GM12878 (cell line): ENCODE measurements at regions not wholly inside any gene's neighbourhood (a gene's known extent, or its start where the extent isn't known, plus 50 kb on each side); places are given as distances from the start of the nearest gene placed in this dataset.

Experiments used
- ATAC-seq: fragments of 200-7000 bp; cut with Tn5 transposase; 3 replicates; pipeline ENCODE4 v1.9.1; 2020; ENCODE audit warnings: mild to moderate bottlenecking, moderate library complexity
- BruUV-seq: library from RNA; stranded (reverse); fragments of 400-500 nt; replicated peaks from 2 replicates; lab custom pipeline; 2021; lab: Mats Ljungman, UMichigan
- CTCF ChIA-PET: fragments of 300-600 bp; sonication (Branson Sonifier 250); formaldehyde crosslinking; extraction: SDS; loops from one replicate; lab custom pipeline; 2021; ENCODE audit warnings: inconsistent platforms; lab: Yijun Ruan, JAX
- POLR2A ChIA-PET: fragments of 350-600 bp; formaldehyde crosslinking; extraction: SDS; loops from one replicate; lab custom pipeline; 2021; ENCODE audit warnings: inconsistent platforms; lab: Charles Lee
- RAD21 ChIA-PET: fragments of 300-600 bp; sonication (Branson Sonifier 250); formaldehyde crosslinking; loops from one replicate; lab custom pipeline; 2023; ENCODE audit warnings: antibody characterized with exemption; ENCODE audit not compliant: unreplicated experiment; lab: Charles Lee
- SMC1A ChIA-PET: fragments of 300-600 bp; sonication (Branson Sonifier 250); formaldehyde crosslinking; loops from one replicate; lab custom pipeline; 2023; ENCODE audit not compliant: unreplicated experiment, uncharacterized antibody; lab: Charles Lee
- DNase-seq: peaks from one replicate; pipeline ENCODE4 v3.0.0-alpha.2; 2011; ENCODE audit warnings: low read depth, low spot score
- FAIRE-seq: peaks from 3 replicates; lab custom pipeline; 2011; peaks lifted over from hg19 to GRCh38; lab: Jason Lieb, UNC
- H2AFZ ChIP-seq: 2 replicates; pipeline ENCODE4 v1.6.0; 2011; ENCODE audit warnings: low read depth, low read length, control low read depth; ENCODE audit not compliant: control insufficient read depth
- H3K27ac ChIP-seq: 2 replicates; pipeline ENCODE4 v1.5.1; 2011; ENCODE audit warnings: control low read depth; ENCODE audit not compliant: control insufficient read depth, insufficient read depth
- H3K27me3 ChIP-seq, 2 experiments: replicated peaks in 1 of 2; 2 replicates each; pipeline versions ENCODE4 v1.6.0 to v1.6.1; 2011; ENCODE audit warnings: low read length in 1 of 2; ENCODE audit not compliant: control insufficient read depth in 2 of 2, insufficient read depth in 2 of 2
- H3K36me3 ChIP-seq, 2 experiments: 2 replicates each; pipeline ENCODE4 v1.5.1; 2011; ENCODE audit warnings: low read length in 1 of 2; ENCODE audit not compliant: control insufficient read depth in 2 of 2, insufficient read depth in 2 of 2
- H3K4me1 ChIP-seq: 2 replicates; pipeline ENCODE4 v1.6.1; 2011; ENCODE audit warnings: mild to moderate bottlenecking, low read length, moderate library complexity, mixed read lengths; ENCODE audit not compliant: control insufficient read depth, insufficient read depth
- H3K4me2 ChIP-seq: 2 replicates; pipeline ENCODE4 v1.6.0; 2011; ENCODE audit warnings: control low read depth; ENCODE audit not compliant: control insufficient read depth, insufficient read depth
- H3K4me3 ChIP-seq: fragments of 200-600 bp; sonication (generic); 2 replicates; pipeline ENCODE4 v1.5.1; 2016
- H3K79me2 ChIP-seq: 2 replicates; pipeline ENCODE4 v1.6.0; 2011; ENCODE audit warnings: low read length; ENCODE audit not compliant: control insufficient read depth, insufficient read depth
- H3K9ac ChIP-seq: 2 replicates; pipeline ENCODE4 v1.8.0; 2011; ENCODE audit warnings: low read length, control low read depth, mixed read lengths; ENCODE audit not compliant: control insufficient read depth, insufficient read depth
- H3K9me3 ChIP-seq: replicated peaks from 3 replicates; pipeline ENCODE4 v1.5.1; 2011; ENCODE audit warnings: mild to moderate bottlenecking, low read length; ENCODE audit not compliant: control insufficient read depth, insufficient read depth
- H4K20me1 ChIP-seq: 2 replicates; pipeline ENCODE4 v1.6.0; 2011; ENCODE audit not compliant: control insufficient read depth, insufficient read depth
- CHD4 ChIP-seq: fragments of 200-600 bp; sonication (generic); IDR thresholded peaks from 2 replicates; pipeline ENCODE4 v1.6.1; 2016; ENCODE audit warnings: mild to moderate bottlenecking
- EED ChIP-seq: sonication (generic); IDR thresholded peaks from 2 replicates; pipeline ENCODE4 v1.6.1; 2016; ENCODE audit warnings: antibody characterized with exemption, low read depth
- EZH2 ChIP-seq: IDR thresholded peaks from 2 replicates; pipeline ENCODE4 v1.6.1; 2012; ENCODE audit warnings: low read depth, mild to moderate bottlenecking, control low read depth, inconsistent platforms, low read length, borderline replicate concordance; ENCODE audit not compliant: control insufficient read depth
- POLR2A ChIP-seq: IDR thresholded peaks from 2 replicates; pipeline ENCODE4 v1.6.1; 2011; ENCODE audit warnings: low read depth, mild to moderate bottlenecking, low read length
- SRF ChIP-seq, 2 experiments: IDR thresholded peaks; 2 replicates each; pipeline ENCODE4 v1.6.1; 2011; ENCODE audit warnings: low read depth in 2 of 2, low read length in 2 of 2, mild to moderate bottlenecking in 1 of 2, moderate library complexity in 1 of 2
- USF2 ChIP-seq: IDR thresholded peaks from 2 replicates; pipeline ENCODE4 v1.6.1; 2011; ENCODE audit warnings: low read depth, low read length, improper control_type of control experiment, borderline replicate concordance
- YBX1 ChIP-seq: fragments of 450-650 bp; IDR thresholded peaks from 2 replicates; pipeline ENCODE4 v1.6.1; 2016; ENCODE audit warnings: antibody characterized with exemption
- ZNF274 ChIP-seq: IDR thresholded peaks from one replicate; pipeline ENCODE4 v1.8.0; 2011; ENCODE audit not compliant: insufficient read length, insufficient read depth
- WGBS: methylation state at CpG from one replicate; pipeline ENCODE4 v1.1.6; 2016; ENCODE audit warnings: low lambda C conversion rate; ENCODE audit not compliant: insufficient replicate concordance, insufficient coverage; ENCODE audit errors: missing lambda C conversion rate; 5-methylcytosine and 5-hydroxymethylcytosine counted together
- in situ Hi-C: fragments of 300-500 bp; cut with MboI; formaldehyde crosslinking; loops from 9 replicates; pipeline ENCODE4 v1.14.3; 2018; ENCODE audit warnings: mixed read lengths
- intact Hi-C: fragments of 100-400 bp; cut with micrococcal nuclease; formaldehyde crosslinking; loops from one replicate; pipeline ENCODE4 v1.14.2; 2022; ENCODE audit not compliant: unreplicated experiment

GRCh38 chr5:27701931-27702903 is 663.8 kb upstream of the CDH9 start:
- DNase-seq (no peak), FAIRE-seq (no peak), ATAC-seq (no peak)
- no TSS peak for BruUV-seq
- WGBS: 31% methylated on average over 7 of the region's 7 CpGs
- TF ChIP-seq USF2 (no peak), POLR2A (no peak), EED (no peak), SRF (IDR thresholded peaks at IDR 0.05; ENCODE audit: low read depth in 2 of 2, low read length in 2 of 2) (no peak), YBX1 (no peak), CHD4 (no peak), ZNF274 (no peak), EZH2 (no peak)
- Histone ChIP-seq H3K9ac (no peak overlapping the region), H3K27ac (no peak overlapping the region), H3K79me2 (no peaks in the 10 kb centered on the region), H3K4me1 (no peaks in the 10 kb centered on the region), H3K4me3 (no peak overlapping the region), H3K4me2 (no peak overlapping the region), H3K36me3 (no peaks in the 10 kb centered on the region), H2AFZ (no peak overlapping the region), H3K27me3 (no peaks in the 10 kb centered on the region), H4K20me1 (no peaks in the 10 kb centered on the region), H3K9me3 (no peaks in the 10 kb centered on the region)
- SMC1A ChIA-PET: interaction anchor here (1.0 kb wide), 1 partner anchor 11 kb away, joined by 3 read pairs; no protein-coding TSS in a partner anchor
- in situ Hi-C loops (no loop called here), intact Hi-C loops (no loop called here)
- CTCF ChIA-PET: no interaction called here
- POLR2A ChIA-PET: no interaction called here
- RAD21 ChIA-PET: no interaction called here
